GM18511 (cell line): ENCODE measurements at regions not wholly inside any gene's neighbourhood (a gene's known extent, or its start where the extent isn't known, plus 50 kb on each side); places are given as distances from the start of the nearest gene placed in this dataset.

ENCODE experiments used
- ATAC-seq: cut with Tn5 transposase; IDR thresholded peaks from one replicate; pipeline ENCODE4 v1.9.1; 2021; ENCODE audit warnings: mild to moderate bottlenecking, moderate library complexity; ENCODE audit not compliant: unreplicated experiment

- no peak for ATAC-seq
Observed at GRCh38 chr4:178471994-178472393, 1029.8 kb upstream of the AGA start.

- no peak for ATAC-seq
Observed at GRCh38 chr4:178480105-178480504, 1037.9 kb upstream of the AGA start.

- ATAC-seq, result no peak
Observed at GRCh38 chr4:178480881-178481280, 1038.6 kb upstream of the AGA start.

GRCh38 chr4:178481564-178481963, 1039.3 kb upstream of the AGA start:
- no peak for ATAC-seq

GRCh38 chr4:178523038-178523437, 1080.8 kb upstream of the AGA start:
- no peak for ATAC-seq

GRCh38 chr4:178535939-178536579, 1093.8 kb upstream of the AGA start:
- no peak for ATAC-seq

GRCh38 chr4:178553201-178553600, 1111.0 kb upstream of the AGA start:
- no peak for ATAC-seq

GRCh38 chr4:178554352-178554751, 1112.1 kb upstream of the AGA start:
- no peak for ATAC-seq

- ATAC-seq, result no peak
Observed at GRCh38 chr4:178556796-178557195, 1114.6 kb upstream of the AGA start.

- ATAC-seq, result no peak
Observed at GRCh38 chr4:178577933-178578332, 1135.7 kb upstream of the AGA start.

GRCh38 chr4:178595500-178596138, 1153.4 kb upstream of the AGA start:
- no peak for ATAC-seq

- ATAC-seq, result no peak
Observed at GRCh38 chr4:178598672-178599071, 1156.4 kb upstream of the AGA start.

- no peak for ATAC-seq
Observed at GRCh38 chr4:178599521-178599920, 1157.3 kb upstream of the AGA start.

GRCh38 chr4:178602833-178603232, 1160.6 kb upstream of the AGA start:
- no peak for ATAC-seq

GRCh38 chr4:178611062-178611461, 1168.8 kb upstream of the AGA start:
- ATAC-seq, result no peak

GRCh38 chr4:178612733-178613132, 1170.5 kb upstream of the AGA start:
- ATAC-seq, result no peak

- no peak for ATAC-seq
Observed at GRCh38 chr4:178632415-178632814, 1190.2 kb upstream of the AGA start.

- no peak for ATAC-seq
Observed at GRCh38 chr4:178633263-178633662, 1191.0 kb upstream of the AGA start.

- no peak for ATAC-seq
Observed at GRCh38 chr4:178664621-178665020, 1222.4 kb upstream of the AGA start.

GRCh38 chr4:178665916-178666315, 1223.7 kb upstream of the AGA start:
- ATAC-seq, result no peak

GRCh38 chr4:178671766-178672165, 1229.5 kb upstream of the AGA start:
- ATAC-seq, result no peak

GRCh38 chr4:178672512-178672911, 1230.3 kb upstream of the AGA start:
- ATAC-seq, result no peak

- no peak for ATAC-seq
Observed at GRCh38 chr4:178681871-178682270, 1239.6 kb upstream of the AGA start.
